WERI-Rb-1 (cell line): ENCODE measurements at regions not wholly inside any gene's neighbourhood (a gene's known extent, or its start where the extent isn't known, plus 50 kb on each side); places are given as distances from the start of the nearest gene placed in this dataset.
"Not testable (repeated sequence)": the region's sequence is repeated elsewhere in the genome, so short reads cannot be mapped to it uniquely, and the experiment has no call there.

ENCODE experiments used
- DNase-seq: peaks from one replicate; pipeline ENCODE4 v3.0.0-alpha.2; 2020
- H3K27ac ChIP-seq: fragments of 250-450 bp; sonication (Bioruptor Pico); 2 replicates; pipeline ENCODE4 v1.5.1; 2020; ENCODE audit warnings: mild to moderate bottlenecking, moderate library complexity
- H3K27me3 ChIP-seq: fragments of 250-450 bp; sonication (Bioruptor Pico); 2 replicates; pipeline ENCODE4 v1.5.1; 2021; ENCODE audit warnings: mild to moderate bottlenecking, low read depth, moderate library complexity; ENCODE audit not compliant: insufficient read depth, severe bottlenecking
- H3K36me3 ChIP-seq: fragments of 250-450 bp; sonication (Bioruptor Pico); 2 replicates; pipeline ENCODE4 v1.5.1; 2020; ENCODE audit warnings: mild to moderate bottlenecking, moderate library complexity
- H3K4me3 ChIP-seq: 2 replicates; pipeline ENCODE4 v1.5.1; 2011; ENCODE audit warnings: low read depth, mild to moderate bottlenecking, control low read depth, low read length
- H3K9me3 ChIP-seq: fragments of 250-450 bp; sonication (Bioruptor Pico); 2 replicates; pipeline ENCODE4 v1.5.1; 2021; ENCODE audit warnings: mild to moderate bottlenecking, moderate library complexity; ENCODE audit not compliant: severe bottlenecking
- TF ChIP-seq, protein P1 (sequence below): IDR thresholded peaks from 2 replicates; pipeline ENCODE4 v1.5.1; 2011; ENCODE audit warnings: low read depth, mild to moderate bottlenecking, control low read depth, inconsistent platforms, low read length

DNA sequence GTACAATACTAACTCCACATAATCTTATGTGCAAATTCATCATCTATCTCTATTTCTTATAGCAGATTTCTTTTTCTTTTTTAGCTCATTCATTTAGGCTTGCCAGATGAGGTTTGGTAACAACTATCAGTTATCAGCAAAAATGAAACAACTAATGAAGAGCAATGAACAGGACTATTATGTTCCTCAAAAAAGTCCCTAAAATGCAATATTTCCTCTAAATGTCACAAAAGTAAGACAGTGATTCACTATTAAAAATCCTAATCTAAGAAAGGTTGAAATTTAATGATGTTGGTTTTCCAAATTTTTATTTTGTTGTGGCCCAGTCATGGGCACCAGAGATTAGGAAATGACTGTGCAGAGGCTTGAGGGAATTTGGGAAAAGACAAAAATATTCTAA, 135.3 kb downstream of the PPIAL4G start:
- no peaks in the 10 kb centered on the region for H3K36me3 ChIP-seq
- H3K27me3 ChIP-seq, result no peaks in the 10 kb centered on the region
- no peak for DNase-seq
- no peaks in the 10 kb centered on the region for H3K9me3 ChIP-seq
- no peak overlapping the region for H3K4me3 ChIP-seq
- TF ChIP-seq, protein P1, sequence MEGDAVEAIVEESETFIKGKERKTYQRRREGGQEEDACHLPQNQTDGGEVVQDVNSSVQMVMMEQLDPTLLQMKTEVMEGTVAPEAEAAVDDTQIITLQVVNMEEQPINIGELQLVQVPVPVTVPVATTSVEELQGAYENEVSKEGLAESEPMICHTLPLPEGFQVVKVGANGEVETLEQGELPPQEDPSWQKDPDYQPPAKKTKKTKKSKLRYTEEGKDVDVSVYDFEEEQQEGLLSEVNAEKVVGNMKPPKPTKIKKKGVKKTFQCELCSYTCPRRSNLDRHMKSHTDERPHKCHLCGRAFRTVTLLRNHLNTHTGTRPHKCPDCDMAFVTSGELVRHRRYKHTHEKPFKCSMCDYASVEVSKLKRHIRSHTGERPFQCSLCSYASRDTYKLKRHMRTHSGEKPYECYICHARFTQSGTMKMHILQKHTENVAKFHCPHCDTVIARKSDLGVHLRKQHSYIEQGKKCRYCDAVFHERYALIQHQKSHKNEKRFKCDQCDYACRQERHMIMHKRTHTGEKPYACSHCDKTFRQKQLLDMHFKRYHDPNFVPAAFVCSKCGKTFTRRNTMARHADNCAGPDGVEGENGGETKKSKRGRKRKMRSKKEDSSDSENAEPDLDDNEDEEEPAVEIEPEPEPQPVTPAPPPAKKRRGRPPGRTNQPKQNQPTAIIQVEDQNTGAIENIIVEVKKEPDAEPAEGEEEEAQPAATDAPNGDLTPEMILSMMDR, result no peak
- no peak overlapping the region for H3K27ac ChIP-seq

DNA sequence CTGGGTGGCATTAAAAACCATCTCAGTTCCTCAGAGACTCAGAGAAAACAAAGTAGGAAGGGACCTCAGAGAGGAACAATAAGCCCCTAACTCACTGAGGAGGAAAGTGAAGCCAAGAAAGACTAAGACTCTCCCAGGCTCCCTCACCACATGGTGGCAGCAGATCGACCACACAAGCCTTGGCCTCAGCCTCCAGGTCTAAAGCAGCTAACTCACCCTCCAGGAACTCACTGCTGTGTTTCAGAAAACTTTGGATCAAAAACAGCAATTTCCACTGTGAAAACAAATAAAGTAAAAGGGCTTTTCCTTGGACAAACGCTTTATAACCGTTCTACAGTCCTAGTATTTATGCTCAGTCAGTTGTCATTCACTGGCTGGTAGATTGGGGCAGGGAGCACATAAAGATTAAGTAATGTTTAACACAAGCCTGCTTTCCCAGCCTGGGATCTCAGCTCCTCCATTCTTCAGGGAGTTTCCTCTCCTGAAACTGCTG, 137.4 kb downstream of the PPIAL4G start:
- H3K4me3 ChIP-seq, H3K27me3 ChIP-seq, H3K27ac ChIP-seq, H3K36me3 ChIP-seq, H3K9me3 ChIP-seq: not testable (repeated sequence)
- TF ChIP-seq, protein P1, result peak; percentile 92
- peak; percentile 75 for DNase-seq

DNA sequence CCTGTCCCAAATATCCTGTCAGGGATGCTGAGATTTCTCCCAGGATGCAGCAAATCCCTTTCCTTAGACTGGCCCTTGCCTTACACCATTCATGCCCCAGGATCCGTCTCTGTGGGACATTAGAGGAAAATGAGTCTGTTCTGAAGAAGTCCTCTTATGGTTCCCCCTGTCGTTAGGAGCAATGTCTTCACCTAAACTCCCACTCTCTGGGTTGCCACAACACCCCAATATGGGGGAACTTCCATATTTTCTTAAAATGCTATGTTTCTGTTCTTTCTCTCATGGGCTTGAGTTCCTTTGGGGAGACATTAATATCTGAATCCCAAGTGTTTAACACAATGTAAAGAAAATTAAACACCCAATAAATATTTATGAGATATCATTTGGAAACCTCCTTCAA, 138.5 kb downstream of the PPIAL4G start:
- not testable (repeated sequence) for H3K27ac ChIP-seq, H3K27me3 ChIP-seq, H3K4me3 ChIP-seq, H3K36me3 ChIP-seq, H3K9me3 ChIP-seq, DNase-seq

DNA sequence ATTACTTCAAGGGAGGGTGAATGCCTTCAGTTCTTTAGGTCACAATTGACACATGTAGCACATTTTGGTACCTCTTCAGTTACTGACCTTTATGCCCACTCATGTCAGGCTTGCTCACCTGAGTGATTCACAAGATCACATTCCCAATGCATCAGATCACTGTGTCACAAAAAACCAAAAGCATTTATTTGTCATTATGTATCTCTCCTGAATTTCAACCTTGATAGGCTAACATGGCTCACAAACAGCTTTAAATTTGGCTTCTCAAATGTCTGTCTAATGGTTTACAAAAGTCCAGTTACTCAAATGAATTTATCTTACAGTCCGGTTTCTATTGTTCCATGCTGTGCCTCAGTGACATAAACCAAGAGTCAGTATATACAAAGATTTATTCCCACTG, 141.4 kb downstream of the PPIAL4G start:
- H3K36me3 ChIP-seq, H3K27me3 ChIP-seq, DNase-seq, H3K27ac ChIP-seq, H3K9me3 ChIP-seq, H3K4me3 ChIP-seq: not testable (repeated sequence)

DNA sequence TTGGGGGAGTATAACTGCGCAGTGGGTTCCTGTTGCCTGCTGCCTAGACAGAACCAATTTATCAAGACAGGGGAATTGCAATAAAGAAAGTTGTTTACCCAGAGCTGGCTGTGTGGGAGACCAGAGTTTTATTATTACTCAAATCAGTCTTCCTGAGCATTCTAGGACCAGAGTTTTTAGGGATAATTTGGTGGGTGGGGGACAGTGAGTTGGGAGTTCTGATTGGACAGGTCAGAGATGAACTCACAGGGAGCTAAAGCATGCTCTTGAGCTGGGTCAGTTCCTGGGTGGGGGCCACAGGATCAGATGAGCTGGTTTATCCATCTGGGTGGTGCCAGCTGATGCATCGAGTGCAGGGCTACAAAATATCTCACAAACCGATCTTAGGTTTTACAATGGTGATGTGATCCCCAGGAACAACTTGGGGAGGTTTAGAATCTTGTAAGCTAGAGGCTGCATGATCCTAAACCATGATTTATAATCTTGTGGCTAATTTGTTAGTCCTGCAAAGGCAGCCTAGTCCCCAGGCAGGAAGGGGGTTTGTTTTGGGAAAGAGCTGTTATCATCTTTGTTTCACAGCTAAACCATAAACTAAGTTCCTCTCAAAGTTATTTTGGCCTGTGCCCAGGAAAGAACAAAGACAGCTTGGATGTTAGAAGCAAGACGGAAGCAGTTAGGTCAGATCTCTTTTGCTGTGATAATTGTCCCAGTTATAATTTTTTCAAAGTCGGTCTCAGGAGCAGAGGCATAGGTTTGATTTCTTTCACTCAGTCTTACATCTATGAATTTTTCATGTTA, 146.8 kb downstream of the PPIAL4G start:
- H3K27ac ChIP-seq, result not testable (repeated sequence)

DNA sequence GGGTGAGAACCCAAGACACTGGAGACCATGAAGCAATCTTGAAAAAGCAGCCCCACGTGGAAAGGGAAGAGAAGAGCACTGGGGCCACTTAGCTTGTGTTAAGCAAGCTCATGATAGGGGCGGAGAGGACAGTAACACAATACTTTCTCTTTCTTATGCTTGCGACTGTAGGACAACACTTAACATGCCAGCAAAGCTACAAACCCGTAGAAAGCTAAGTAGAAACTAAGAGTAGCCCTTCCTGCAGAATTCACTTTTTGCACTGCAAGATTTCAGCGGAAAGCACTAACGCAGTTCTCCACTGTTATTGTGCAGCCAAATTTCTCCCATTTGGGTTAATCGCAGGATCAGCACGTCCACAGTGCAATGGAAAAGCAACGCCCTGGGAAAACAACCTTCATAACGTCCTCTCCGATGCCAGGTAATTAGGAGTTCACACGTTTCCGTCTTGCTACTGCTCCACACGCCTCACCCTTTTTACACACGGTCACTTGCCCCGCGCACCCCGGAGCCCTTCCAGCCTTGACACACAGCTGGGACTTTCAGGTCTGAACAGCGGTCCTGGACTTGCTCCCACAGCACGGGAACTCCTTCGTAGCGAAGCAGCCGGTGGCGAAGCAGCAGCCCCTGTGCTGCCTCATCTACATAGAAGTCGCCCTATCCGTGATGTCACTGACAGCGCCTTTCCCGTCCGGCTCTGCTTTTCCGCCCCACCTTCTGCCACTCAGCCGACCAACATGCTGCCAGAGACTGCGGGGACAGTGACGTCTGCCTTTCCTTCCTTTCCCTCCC, 148.6 kb downstream of the PPIAL4G start:
- H3K9me3 ChIP-seq, result peaks cover 4% of the 10 kb centered on the region
- H3K27ac ChIP-seq, result peak overlapping the region; percentile 99
- TF ChIP-seq, protein P1, result no peak
- H3K27me3 ChIP-seq, result no peaks in the 10 kb centered on the region
- H3K4me3 ChIP-seq, result peak overlapping the region; percentile 44
- H3K36me3 ChIP-seq, result no peaks in the 10 kb centered on the region
- DNase-seq, result peak; percentile 100

More for the DNA sequence above, 146.8 kb downstream of the PPIAL4G start:
- not testable (repeated sequence) for H3K4me3 ChIP-seq, H3K27me3 ChIP-seq, DNase-seq, H3K9me3 ChIP-seq, H3K36me3 ChIP-seq

DNA sequence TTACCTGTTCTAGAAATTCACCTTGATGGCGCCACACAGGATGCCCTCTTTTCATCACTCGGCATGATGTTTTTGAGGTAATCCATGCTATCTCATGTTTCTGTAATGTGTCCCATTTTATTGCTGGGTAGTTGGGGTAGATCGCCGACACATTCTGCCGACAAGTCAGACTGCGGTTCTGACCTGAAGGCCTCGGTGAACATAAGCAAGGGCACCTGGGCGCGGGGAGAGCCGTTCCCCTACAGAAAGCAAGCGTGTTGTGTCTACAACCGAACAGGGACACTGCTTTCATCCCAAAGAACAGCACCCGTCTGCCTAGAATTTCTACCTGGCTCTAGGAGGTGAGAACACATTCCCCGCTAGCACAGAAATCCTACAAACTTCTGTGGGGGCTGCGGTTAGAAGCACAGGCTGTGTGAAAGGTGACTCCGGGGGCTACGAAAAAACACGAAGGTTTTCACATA, 149.2 kb downstream of the PPIAL4G start:
- Histone ChIP-seq H3K9me3 (peaks cover 4% of the 10 kb centered on the region), H3K27ac (peak overlapping the region; percentile 99), H3K36me3 (no peaks in the 10 kb centered on the region), H3K4me3 (peak overlapping the region; percentile 44), H3K27me3 (no peaks in the 10 kb centered on the region)
- peak; percentile 49 for DNase-seq
- TF ChIP-seq, protein P1, result no peak
